Neural cell (in vitro differentiated cells): ENCODE measurements at regions not wholly inside any gene's neighbourhood (a gene's known extent, or its start where the extent isn't known, plus 50 kb on each side); places are given as distances from the start of the nearest gene placed in this dataset.

Experiments used
- H2AFZ ChIP-seq: fragments of 200-600, 300-800 bp; sonication (generic), shearing (Covaris generic); 2 replicates; pipeline ENCODE4 v1.6.0; 2014; ENCODE audit warnings: low read depth, mild to moderate bottlenecking, antibody characterized with exemption, low read length, moderate library complexity
- H3F3A ChIP-seq: fragments of 200-600 bp; shearing (Covaris generic); 2 replicates; pipeline ENCODE4 v1.6.1; 2016; ENCODE audit warnings: mild to moderate bottlenecking, moderate library complexity, mixed read lengths, antibody characterized with exemption, low read length; ENCODE audit not compliant: insufficient read depth, poor library complexity, severe bottlenecking
- H3K27ac ChIP-seq: fragments of 200-600, 300-800 bp; sonication (generic), shearing (Covaris generic); 2 replicates; pipeline ENCODE4 v1.5.1; 2014; ENCODE audit warnings: mild to moderate bottlenecking, low read length, moderate library complexity
- H3K27me3 ChIP-seq: fragments of 300-800, 200-600 bp; sonication (generic), shearing (Covaris generic); 2 replicates; pipeline ENCODE4 v1.6.0; 2014; ENCODE audit warnings: mild to moderate bottlenecking, low read depth, low read length, moderate library complexity; ENCODE audit not compliant: insufficient read depth
- H3K36me3 ChIP-seq: fragments of 300-800, 200-600 bp; sonication (generic), shearing (Covaris generic); 2 replicates; pipeline ENCODE4 v1.5.1; 2014; ENCODE audit warnings: mild to moderate bottlenecking, antibody characterized with exemption, low read length, moderate library complexity; ENCODE audit not compliant: insufficient read depth
- H3K4me2 ChIP-seq: fragments of 300-800, 200-600 bp; sonication (generic), shearing (Covaris generic); 2 replicates; pipeline ENCODE4 v1.6.0; 2014; ENCODE audit warnings: mild to moderate bottlenecking, low read length
- H3K4me3 ChIP-seq: fragments of 300-800, 200-600 bp; sonication (generic), shearing (Covaris generic); 2 replicates; pipeline ENCODE4 v1.5.1; 2014; ENCODE audit warnings: mild to moderate bottlenecking, low read length, moderate library complexity
- H3K79me2 ChIP-seq: fragments of 200-600 bp; shearing (Covaris generic); replicated peaks from 2 replicates; pipeline ENCODE4 v1.6.0; 2014; ENCODE audit warnings: mild to moderate bottlenecking, low read length, moderate library complexity; ENCODE audit not compliant: insufficient read depth
- H3K9ac ChIP-seq: fragments of 300-800, 200-600 bp; sonication (generic), shearing (Covaris generic); 2 replicates; pipeline ENCODE4 v1.6.1; 2016; ENCODE audit warnings: mild to moderate bottlenecking, low read length, mixed read lengths
- H3K9me2 ChIP-seq: fragments of 200-600 bp; shearing (Covaris generic); 2 replicates; pipeline ENCODE4 v1.6.1; 2016; ENCODE audit warnings: mild to moderate bottlenecking, low read length, mixed read lengths; ENCODE audit not compliant: insufficient read depth
- H3K9me3 ChIP-seq: fragments of 200-600, 300-800 bp; sonication (generic), shearing (Covaris generic); 2 replicates; pipeline ENCODE4 v1.6.1; 2016; ENCODE audit warnings: mild to moderate bottlenecking, mixed run types, low read length, moderate library complexity, mixed read lengths
- H4K20me1 ChIP-seq: fragments of 200-600 bp; shearing (Covaris generic); 2 replicates; pipeline ENCODE4 v1.6.1; 2016; ENCODE audit warnings: mild to moderate bottlenecking, mixed run types; ENCODE audit not compliant: insufficient read depth
- CTCF ChIP-seq: fragments of 450-650 bp; IDR thresholded peaks from 2 replicates; pipeline ENCODE4 v1.5.1; 2014; ENCODE audit warnings: antibody characterized with exemption, mild to moderate bottlenecking, moderate library complexity; ENCODE audit not compliant: poor library complexity, severe bottlenecking
- EP300 ChIP-seq: fragments of 450-650 bp; conservative IDR thresholded peaks from 2 replicates; pipeline ENCODE4 v1.6.1; 2014; ENCODE audit warnings: antibody characterized with exemption, mild to moderate bottlenecking, moderate library complexity; ENCODE audit not compliant: poor library complexity, severe bottlenecking
- EZH2 ChIP-seq: fragments of 200-600, 300-800 bp; shearing (Covaris generic), sonication (generic); IDR thresholded peaks from 2 replicates; pipeline ENCODE4 v1.6.1; 2014; ENCODE audit warnings: antibody characterized with exemption, low read length, borderline replicate concordance, mild to moderate bottlenecking; ENCODE audit not compliant: insufficient read depth, poor library complexity, severe bottlenecking
- MXI1 ChIP-seq: fragments of 450-650 bp; conservative IDR thresholded peaks from 2 replicates; pipeline ENCODE4 v1.6.1; 2014; ENCODE audit warnings: antibody characterized with exemption, mild to moderate bottlenecking; ENCODE audit not compliant: poor library complexity, severe bottlenecking
- POLR2AphosphoS5 ChIP-seq: IDR thresholded peaks from 2 replicates; pipeline ENCODE4 v1.6.1; 2012
- RAD21 ChIP-seq: fragments of 450-650 bp; conservative IDR thresholded peaks from 2 replicates; pipeline ENCODE4 v1.6.1; 2014; ENCODE audit warnings: antibody characterized with exemption, mild to moderate bottlenecking, moderate library complexity
- REST ChIP-seq: IDR thresholded peaks from 2 replicates; pipeline ENCODE4 v1.6.1; 2012; ENCODE audit warnings: borderline replicate concordance
- SMC3 ChIP-seq: fragments of 450-650 bp; conservative IDR thresholded peaks from 2 replicates; pipeline ENCODE4 v1.6.1; 2014; ENCODE audit warnings: antibody characterized with exemption, mild to moderate bottlenecking, moderate library complexity; ENCODE audit not compliant: poor library complexity
- TAF1 ChIP-seq: IDR thresholded peaks from 2 replicates; pipeline ENCODE4 v1.6.1; 2012; ENCODE audit warnings: low read depth

- no peak overlapping the region for H2AFZ ChIP-seq
These were observed 159.6 kb downstream of the ARL4A start for GRCh38 chr7:12847001-12847400.

GRCh38 chr7:12851142-12851541, 163.7 kb downstream of the ARL4A start:
- Histone ChIP-seq H4K20me1 (no peaks in the 10 kb centered on the region), H3F3A (no peaks in the 10 kb centered on the region), H3K27me3 (no peaks in the 10 kb centered on the region), H3K79me2 (no peaks in the 10 kb centered on the region), H2AFZ (no peak overlapping the region), H3K27ac (no peak overlapping the region), H3K4me3 (no peak overlapping the region), H3K9ac (no peak overlapping the region), H3K36me3 (no peaks in the 10 kb centered on the region), H3K9me2 (no peaks in the 10 kb centered on the region), H3K9me3 (peaks cover 4% of the 10 kb centered on the region), H3K4me2 (no peak overlapping the region)
- TF ChIP-seq CTCF (no peak), REST (no peak), POLR2AphosphoS5 (no peak), EP300 (no peak), EZH2 (no peak), TAF1 (no peak), MXI1 (no peak)

More at GRCh38 chr7:12847001-12847400, 159.6 kb downstream of the ARL4A start:
- no peak overlapping the region for H3K4me3 ChIP-seq
- TF ChIP-seq SMC3 (no peak), POLR2AphosphoS5 (no peak), MXI1 (no peak), CTCF (no peak), REST (no peak), RAD21 (no peak), EP300 (no peak), EZH2 (no peak), TAF1 (no peak)
- no peaks in the 10 kb centered on the region for H3F3A ChIP-seq
- no peak overlapping the region for H3K27ac ChIP-seq
- H3K9ac ChIP-seq = no peak overlapping the region
- no peaks in the 10 kb centered on the region for H4K20me1 ChIP-seq
- H3K79me2 ChIP-seq = no peaks in the 10 kb centered on the region
- H3K4me2 ChIP-seq = no peak overlapping the region
- H3K9me3 ChIP-seq = peaks cover 4% of the 10 kb centered on the region
- H3K27me3 ChIP-seq = no peaks in the 10 kb centered on the region
- no peaks in the 10 kb centered on the region for H3K9me2 ChIP-seq
- no peaks in the 10 kb centered on the region for H3K36me3 ChIP-seq
